Trophoblast cell (in vitro differentiated cells and primary cell): ENCODE measurements at regions not wholly inside any gene's neighbourhood (a gene's known extent, or its start where the extent isn't known, plus 50 kb on each side); places are given as distances from the start of the nearest gene placed in this dataset.

Experiments
- DNase-seq, 2 donors: peaks; one replicate each; pipeline ENCODE4 v3.0.0-alpha.2; 2016
- H2AFZ ChIP-seq: 2 replicates; pipeline ENCODE4 v1.6.1; 2013; ENCODE audit warnings: low read length, moderate library complexity, mild to moderate bottlenecking; ENCODE audit not compliant: insufficient read depth, poor library complexity
- H2AK5ac ChIP-seq: 2 replicates; pipeline ENCODE4 v1.6.1; 2013; ENCODE audit warnings: mild to moderate bottlenecking, low read length
- H2BK120ac ChIP-seq: 2 replicates; pipeline ENCODE4 v1.6.1; 2013; ENCODE audit warnings: low read length, mild to moderate bottlenecking, moderate library complexity; ENCODE audit not compliant: insufficient read depth, poor library complexity
- H2BK12ac ChIP-seq: 2 replicates; pipeline ENCODE4 v1.6.1; 2013; ENCODE audit warnings: mild to moderate bottlenecking, low read length, moderate library complexity
- H2BK5ac ChIP-seq: 2 replicates; pipeline ENCODE4 v1.6.1; 2013; ENCODE audit warnings: low read length, low read depth, moderate library complexity, mild to moderate bottlenecking; ENCODE audit not compliant: poor library complexity
- H3K14ac ChIP-seq: 2 replicates; pipeline ENCODE4 v1.6.1; 2013; ENCODE audit warnings: mild to moderate bottlenecking, low read length
- H3K18ac ChIP-seq: 2 replicates; pipeline ENCODE4 v1.6.1; 2013; ENCODE audit warnings: mild to moderate bottlenecking, low read length
- H3K23ac ChIP-seq: 2 replicates; pipeline ENCODE4 v1.6.1; 2013; ENCODE audit warnings: low read length
- H3K27ac ChIP-seq: 2 replicates; pipeline ENCODE4 v1.5.1; 2013; ENCODE audit warnings: low read depth, mild to moderate bottlenecking, inconsistent platforms, low read length, moderate library complexity
- H3K27me3 ChIP-seq: 2 replicates; pipeline ENCODE4 v1.6.1; 2013; ENCODE audit warnings: inconsistent platforms, mild to moderate bottlenecking, low read length, moderate library complexity; ENCODE audit not compliant: insufficient read depth
- H3K36me3 ChIP-seq, 2 experiments: 1 replicate in 1 of 2; 2 replicates in 1 of 2; pipeline ENCODE4 v1.6.1; 2013; ENCODE audit warnings: low read length in 2 of 2, mild to moderate bottlenecking in 2 of 2, moderate library complexity in 1 of 2; ENCODE audit not compliant: insufficient read depth in 2 of 2, control insufficient read depth in 1 of 2
- H3K4ac ChIP-seq: 2 replicates; pipeline ENCODE4 v1.6.1; 2013; ENCODE audit warnings: low read depth, mild to moderate bottlenecking, low read length, moderate library complexity
- H3K4me1 ChIP-seq, 2 experiments: 1 replicate in 1 of 2; 2 replicates in 1 of 2; pipeline ENCODE4 v1.6.1; 2013; ENCODE audit warnings: low read length in 2 of 2, mild to moderate bottlenecking in 2 of 2, moderate library complexity in 1 of 2; ENCODE audit not compliant: insufficient read depth in 2 of 2, control insufficient read depth in 1 of 2
- H3K4me2 ChIP-seq: 2 replicates; pipeline ENCODE4 v1.6.1; 2013; ENCODE audit warnings: inconsistent platforms, mild to moderate bottlenecking, low read length, moderate library complexity
- H3K4me3 ChIP-seq: 2 replicates; pipeline ENCODE4 v1.5.1; 2013; ENCODE audit warnings: mild to moderate bottlenecking, low read depth, low read length, inconsistent platforms
- H3K79me1 ChIP-seq: one replicate; pipeline ENCODE4 v1.6.1; 2013; ENCODE audit warnings: low read length
- H3K79me2 ChIP-seq: 2 replicates; pipeline ENCODE4 v1.6.1; 2013; ENCODE audit warnings: low read length, mild to moderate bottlenecking; ENCODE audit not compliant: control insufficient read depth, insufficient read depth, poor library complexity
- H3K9ac ChIP-seq: 2 replicates; pipeline ENCODE4 v1.6.1; 2013; ENCODE audit warnings: mild to moderate bottlenecking, low read length
- H3K9me3 ChIP-seq: 2 replicates; pipeline ENCODE4 v1.6.1; 2013; ENCODE audit warnings: low read depth, mild to moderate bottlenecking, control low read depth, inconsistent platforms, low read length; ENCODE audit not compliant: insufficient read depth
- H4K12ac ChIP-seq: 2 replicates; pipeline ENCODE4 v1.6.1; 2013; ENCODE audit warnings: low read depth, mild to moderate bottlenecking, low read length, moderate library complexity
- H4K8ac ChIP-seq: 2 replicates; pipeline ENCODE4 v1.6.1; 2013; ENCODE audit warnings: low read depth, mild to moderate bottlenecking, low read length, moderate library complexity
- H4K91ac ChIP-seq: one replicate; pipeline ENCODE4 v1.6.1; 2013; ENCODE audit warnings: low read depth, mild to moderate bottlenecking, low read length, moderate library complexity
- WGBS: extraction: QIAGEN DNeasy Blood & Tissue Kit; methylation state at CpG from one replicate; pipeline ENCODE4 v1.1.7; 2013; ENCODE audit warnings: missing lambda C conversion rate; ENCODE audit not compliant: insufficient read length, insufficient coverage; ENCODE audit errors: extremely low coverage; 5-methylcytosine and 5-hydroxymethylcytosine counted together

DNA sequence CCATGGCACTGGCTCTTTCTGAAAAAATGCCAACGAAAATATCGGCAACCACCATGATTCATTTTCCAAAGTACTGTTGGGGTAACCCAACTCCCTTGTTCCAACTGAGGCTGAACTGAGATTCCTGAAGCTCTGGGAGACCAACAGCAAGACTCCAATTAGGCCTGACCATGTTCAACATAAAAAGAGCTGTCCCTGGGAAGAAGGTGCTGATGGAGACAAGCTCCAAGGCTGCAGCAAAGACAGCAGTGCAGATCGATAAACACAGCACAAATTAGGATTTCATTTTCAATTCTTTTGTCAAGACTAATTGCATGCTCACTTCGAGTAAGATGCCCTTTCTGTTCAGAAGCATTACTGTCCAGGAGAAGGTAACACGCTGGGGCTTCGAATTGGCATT is 968.0 kb downstream of the UQCRFS1 start:
- Histone ChIP-seq H2BK12ac (no peak overlapping the region), H3K9ac (no peak overlapping the region)
- no CpG with 5 or more reads among the region's 6 CpGs for WGBS

DNA sequence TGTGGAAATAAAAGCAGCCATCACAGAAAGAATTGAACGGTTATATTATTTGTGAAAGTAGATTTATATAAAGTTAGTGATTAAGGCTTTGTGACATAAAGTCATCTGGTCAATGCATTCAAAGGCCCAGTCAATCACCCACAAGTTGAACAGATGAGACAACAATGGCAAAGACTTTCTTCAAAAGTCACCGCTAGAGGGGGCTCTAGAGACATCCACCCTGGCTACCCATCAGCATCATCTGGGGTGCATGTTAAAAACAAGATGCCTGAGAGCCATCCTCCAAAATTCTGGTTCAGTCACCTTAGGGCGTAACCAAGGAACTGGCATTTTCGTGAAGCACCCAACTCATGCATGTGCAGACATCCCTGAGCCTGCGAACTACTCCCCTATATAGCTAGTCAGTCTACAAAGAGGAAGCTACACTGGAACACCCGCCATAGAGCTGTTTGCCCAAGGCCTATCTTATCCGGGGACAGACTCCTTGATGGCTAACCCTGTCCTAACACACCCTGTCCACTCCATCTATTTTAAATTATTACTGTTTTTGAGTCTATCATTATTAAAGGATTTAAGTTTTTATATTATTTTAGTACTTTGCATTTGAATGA is 970.5 kb downstream of the UQCRFS1 start:
- no CpG with 5 or more reads among the region's 7 CpGs for WGBS
- H3K9me3 ChIP-seq = no peaks in the 10 kb centered on the region
- no peak overlapping the region for H3K4ac ChIP-seq
- H3K27me3 ChIP-seq = no peaks in the 10 kb centered on the region
- H2BK12ac ChIP-seq = no peak overlapping the region
- no peak overlapping the region for H3K9ac ChIP-seq
- peaks cover 1% of the 10 kb centered on the region for H3K79me1 ChIP-seq
- no peak overlapping the region for H3K4me2 ChIP-seq
- H3K36me3 ChIP-seq = no peaks in the 10 kb centered on the region
- no peak overlapping the region for H2BK5ac ChIP-seq
- H3K4me3 ChIP-seq = no peak overlapping the region
- no peak overlapping the region for H3K27ac ChIP-seq
- no peaks in the 10 kb centered on the region for H3K4me1 ChIP-seq
- no peak overlapping the region for H3K23ac ChIP-seq
- no peak overlapping the region for H3K14ac ChIP-seq
- no peak overlapping the region for H3K18ac ChIP-seq
- no peaks in the 10 kb centered on the region for H3K79me2 ChIP-seq
- no peak for DNase-seq
- H4K8ac ChIP-seq = no peak overlapping the region
- H4K12ac ChIP-seq = no peak overlapping the region
- H2BK120ac ChIP-seq = no peak overlapping the region
- no peak overlapping the region for H2AK5ac ChIP-seq
- H4K91ac ChIP-seq = no peak overlapping the region
- H2AFZ ChIP-seq = no peak overlapping the region

More for the DNA sequence above, 968.0 kb downstream of the UQCRFS1 start:
- Histone ChIP-seq H3K18ac (no peak overlapping the region), H3K23ac (no peak overlapping the region), H2BK5ac (no peak overlapping the region), H3K14ac (no peak overlapping the region), H3K4me1 (no peaks in the 10 kb centered on the region), H3K36me3 (no peaks in the 10 kb centered on the region), H2BK120ac (no peak overlapping the region), H4K91ac (no peak overlapping the region), H3K79me1 (no peaks in the 10 kb centered on the region), H4K8ac (no peak overlapping the region), H2AFZ (no peak overlapping the region), H3K4ac (no peak overlapping the region), H3K9me3 (no peaks in the 10 kb centered on the region), H4K12ac (no peak overlapping the region), H2AK5ac (no peak overlapping the region), H3K27ac (no peak overlapping the region), H3K4me2 (no peak overlapping the region), H3K79me2 (no peaks in the 10 kb centered on the region), H3K4me3 (no peak overlapping the region), H3K27me3 (no peaks in the 10 kb centered on the region)
- no peak for DNase-seq

DNA sequence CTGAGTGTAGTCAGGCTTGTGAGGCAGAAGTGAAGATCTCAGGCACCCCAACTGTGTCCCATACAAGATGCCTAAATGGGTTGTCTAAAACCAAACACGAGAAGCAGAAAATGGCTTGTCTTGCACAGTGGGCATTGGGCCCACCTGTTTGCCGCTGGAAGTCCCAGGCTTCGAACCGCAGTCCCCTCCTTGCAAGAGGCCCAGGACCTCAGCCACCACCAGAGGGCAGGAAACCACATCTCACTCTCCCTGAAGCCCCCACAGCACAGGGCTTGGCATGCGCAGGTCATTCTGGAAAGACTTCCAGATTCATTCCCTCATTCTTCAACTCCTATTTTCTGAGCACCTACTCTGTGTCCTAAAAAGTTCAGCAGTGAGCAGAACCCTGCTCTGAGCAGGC is 973.7 kb downstream of the UQCRFS1 start:
- H2AFZ ChIP-seq = no peak overlapping the region
- no peaks in the 10 kb centered on the region for H3K27me3 ChIP-seq
- H3K14ac ChIP-seq = no peak overlapping the region
- H3K9me3 ChIP-seq = no peaks in the 10 kb centered on the region
- no peak overlapping the region for H2BK5ac ChIP-seq
- H3K79me2 ChIP-seq = no peaks in the 10 kb centered on the region
- H3K4ac ChIP-seq = no peak overlapping the region
- peaks cover 1% of the 10 kb centered on the region for H3K79me1 ChIP-seq
- no peak overlapping the region for H2BK12ac ChIP-seq
- no peak overlapping the region for H2AK5ac ChIP-seq
- WGBS = no CpG with 5 or more reads among the region's 5 CpGs
- no peak overlapping the region for H4K12ac ChIP-seq
- H3K23ac ChIP-seq = no peak overlapping the region
- no peak overlapping the region for H3K18ac ChIP-seq
- H3K4me2 ChIP-seq = no peak overlapping the region
- DNase-seq = no peak
- no peak overlapping the region for H4K91ac ChIP-seq
- no peak overlapping the region for H4K8ac ChIP-seq
- no peaks in the 10 kb centered on the region for H3K36me3 ChIP-seq
- H3K9ac ChIP-seq = no peak overlapping the region
- no peak overlapping the region for H3K27ac ChIP-seq
- H3K4me3 ChIP-seq = no peak overlapping the region
- H3K4me1 ChIP-seq = peaks cover 0 to 4% of the 10 kb centered on the region in 2 experiments
- H2BK120ac ChIP-seq = no peak overlapping the region

DNA sequence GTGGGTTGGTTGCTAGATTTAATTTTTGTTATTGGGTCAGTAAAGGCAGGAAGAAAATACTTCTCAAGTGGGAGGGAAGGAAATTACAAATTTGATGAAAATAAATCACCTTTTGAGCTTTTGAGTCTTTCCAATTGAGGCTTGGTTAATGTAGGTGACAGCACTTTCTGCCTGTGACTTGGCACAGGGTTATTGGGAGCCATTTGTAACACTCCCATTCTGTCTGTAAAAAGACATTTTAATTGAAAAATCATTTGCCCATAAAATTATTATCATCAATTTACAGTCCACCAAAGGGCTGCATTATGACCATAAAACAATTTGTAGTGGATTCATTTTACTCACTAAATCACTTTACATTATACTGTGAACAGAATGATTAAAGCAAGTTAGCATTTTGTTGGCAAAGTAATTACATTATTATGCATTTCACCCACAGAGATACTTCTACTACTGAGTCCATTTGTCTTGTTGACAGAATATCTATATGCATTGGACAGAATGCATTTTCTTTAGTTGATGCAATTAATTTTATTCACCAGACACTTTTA is 974.6 kb downstream of the UQCRFS1 start:
- no peak overlapping the region for H2BK5ac ChIP-seq
- H4K12ac ChIP-seq = no peak overlapping the region
- H3K27me3 ChIP-seq = no peaks in the 10 kb centered on the region
- no peak overlapping the region for H2BK120ac ChIP-seq
- H4K91ac ChIP-seq = no peak overlapping the region
- no peak overlapping the region for H2AK5ac ChIP-seq
- H3K27ac ChIP-seq = no peak overlapping the region
- no peak overlapping the region for H3K23ac ChIP-seq
- no peak overlapping the region for H3K9ac ChIP-seq
- no peak for DNase-seq
- H3K79me2 ChIP-seq = no peaks in the 10 kb centered on the region
- no peak overlapping the region for H2BK12ac ChIP-seq
- H3K4me1 ChIP-seq = peaks cover 0 to 4% of the 10 kb centered on the region in 2 experiments
- H4K8ac ChIP-seq = no peak overlapping the region
- H3K18ac ChIP-seq = no peak overlapping the region
- no peak overlapping the region for H3K4me2 ChIP-seq
- H3K14ac ChIP-seq = no peak overlapping the region
- no peaks in the 10 kb centered on the region for H3K9me3 ChIP-seq
- peaks cover 1% of the 10 kb centered on the region for H3K79me1 ChIP-seq
- H3K36me3 ChIP-seq = no peaks in the 10 kb centered on the region
- no peak overlapping the region for H2AFZ ChIP-seq
- H3K4ac ChIP-seq = no peak overlapping the region
- H3K4me3 ChIP-seq = no peak overlapping the region
